ENCODE measurements at regions not wholly inside any gene's neighbourhood (a gene's known extent, or its start where the extent isn't known, plus 50 kb on each side); places are given as distances from the start of the nearest gene placed in this dataset.

DNA sequence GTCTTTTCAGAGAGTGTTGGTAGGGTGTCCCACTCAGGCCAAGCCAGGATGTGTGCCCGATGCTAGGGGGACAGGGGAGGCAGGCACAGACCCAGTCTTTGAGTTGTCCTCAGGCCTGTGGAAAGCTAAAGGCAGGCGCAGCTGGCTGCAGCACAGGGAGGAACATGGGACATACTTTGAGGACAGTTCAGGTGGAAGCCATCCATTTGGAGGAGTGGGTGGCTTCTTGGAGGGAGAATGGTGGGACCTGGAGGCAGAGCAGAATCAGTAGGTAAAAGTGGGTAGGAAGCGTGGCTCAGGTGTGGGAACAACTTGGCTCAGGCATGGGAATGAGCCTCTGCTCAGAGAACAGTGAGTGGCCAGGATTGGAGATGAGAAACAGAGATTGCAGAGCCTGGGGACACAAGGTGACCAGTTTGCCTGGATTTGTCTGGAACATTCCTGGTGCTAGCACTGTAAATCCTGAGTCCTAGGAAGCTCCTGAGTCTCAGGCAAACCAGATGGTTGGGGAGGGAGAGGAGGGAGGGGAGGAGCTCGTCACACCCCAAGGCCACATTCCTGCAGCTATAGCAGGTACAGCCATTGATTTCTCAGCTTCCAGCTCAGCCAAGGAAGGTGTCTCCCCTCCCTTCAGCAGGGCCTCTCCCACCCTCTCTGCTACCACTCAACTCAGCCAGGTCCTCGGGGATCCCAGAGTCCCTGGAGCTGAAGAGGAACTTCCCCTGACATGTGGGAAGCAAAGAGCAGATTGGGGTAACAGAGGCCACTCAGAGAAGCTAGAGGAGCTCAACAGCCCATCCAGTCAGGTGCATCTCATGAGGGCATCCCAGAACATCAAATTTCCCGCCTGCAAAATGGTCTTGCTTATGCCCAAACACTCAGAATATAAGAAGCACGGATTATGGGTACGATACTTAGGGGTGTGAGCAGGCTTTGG lies 65.2 kb upstream of the TINAGL1 start:
- Histone ChIP-seq H3K27ac (ENCODE audit: low read depth, low read length) (no peak overlapping the region), H3K9ac (ENCODE audit: extremely low read depth, low read length, poor library complexity, severe bottlenecking) (no peak overlapping the region), H3K4me3 (ENCODE audit: low read length) (no peak overlapping the region), H3K4me1 (ENCODE audit: control insufficient read depth, insufficient read depth, low read length) (no peaks in the 10 kb centered on the region), H3K27me3 (ENCODE audit: control insufficient read depth, insufficient read depth, low read length, poor library complexity, severe bottlenecking) (no peaks in the 10 kb centered on the region), H3K9me3 (ENCODE audit: control insufficient read depth, low read length) (peaks cover 9% of the 10 kb centered on the region), H3K36me3 (ENCODE audit: control insufficient read depth, insufficient read depth, low read length) (no peaks in the 10 kb centered on the region)
- 55 to 58% methylated on average over 5 to 8 of the region's 8 CpGs for WGBS, 2 experiments (ENCODE audit: insufficient coverage in 1 of 2, insufficient read length in 1 of 2)
- Mint-ChIP-seq H3K27me3 (ENCODE audit: insufficient read depth) (no peaks in the 10 kb centered on the region), H3K4me1 (peaks cover 57% of the 10 kb centered on the region), H3K9me3 (no peaks in the 10 kb centered on the region), H3K27ac (no peak overlapping the region), H3K36me3 (ENCODE audit: low read depth) (no peaks in the 10 kb centered on the region), H3K4me3 (no peak overlapping the region)
- DNase-seq = peak; percentile 60
- no peak for TF ChIP-seq CTCF (conservative IDR thresholded peaks at IDR 0.05)

GRCh38 chr1:31511848-31512615 lies 64.3 kb upstream of the TINAGL1 start:
- no peaks in the 10 kb centered on the region for H3K36me3 Mint-ChIP-seq (ENCODE audit: low read depth)

More at GRCh38 chr1:31511848-31512615, 64.3 kb upstream of the TINAGL1 start:
- H3K4me3 Mint-ChIP-seq = no peak overlapping the region
- H3K9ac ChIP-seq (ENCODE audit: extremely low read depth, low read length, poor library complexity, severe bottlenecking) = no peak overlapping the region
- WGBS, 2 experiments (ENCODE audit: insufficient coverage in 1 of 2, insufficient read length in 1 of 2) = 79 to 89% methylated on average over 5 to 8 of the region's 8 CpGs
- H3K27ac Mint-ChIP-seq = no peak overlapping the region
- no peak overlapping the region for H3K27ac ChIP-seq (ENCODE audit: low read depth, low read length)
- no peaks in the 10 kb centered on the region for H3K27me3 ChIP-seq (ENCODE audit: control insufficient read depth, insufficient read depth, low read length, poor library complexity, severe bottlenecking)
- no peak for TF ChIP-seq CTCF (conservative IDR thresholded peaks at IDR 0.05)
- DNase-seq = no peak
- peaks cover 9% of the 10 kb centered on the region for H3K9me3 ChIP-seq (ENCODE audit: control insufficient read depth, low read length)
- no peaks in the 10 kb centered on the region for H3K9me3 Mint-ChIP-seq
- no peaks in the 10 kb centered on the region for H3K36me3 ChIP-seq (ENCODE audit: control insufficient read depth, insufficient read depth, low read length)
- peaks cover 51% of the 10 kb centered on the region for H3K4me1 Mint-ChIP-seq
- no peak overlapping the region for H3K4me3 ChIP-seq (ENCODE audit: low read length)
- H3K4me1 ChIP-seq (ENCODE audit: control insufficient read depth, insufficient read depth, low read length) = no peaks in the 10 kb centered on the region
- no peaks in the 10 kb centered on the region for H3K27me3 Mint-ChIP-seq (ENCODE audit: insufficient read depth)
